Fibroblast of upper back skin (primary cell): ENCODE measurements at regions not wholly inside any gene's neighbourhood (a gene's known extent, or its start where the extent isn't known, plus 50 kb on each side); places are given as distances from the start of the nearest gene placed in this dataset.

Experiments used
- DNase-seq: peaks from one replicate; pipeline ENCODE4 v3.0.0-alpha.2; 2013

- no peak for DNase-seq
Measured at GRCh38 chr18:8458546-8459215, 150.6 kb upstream of the RAB12 start.

DNA sequence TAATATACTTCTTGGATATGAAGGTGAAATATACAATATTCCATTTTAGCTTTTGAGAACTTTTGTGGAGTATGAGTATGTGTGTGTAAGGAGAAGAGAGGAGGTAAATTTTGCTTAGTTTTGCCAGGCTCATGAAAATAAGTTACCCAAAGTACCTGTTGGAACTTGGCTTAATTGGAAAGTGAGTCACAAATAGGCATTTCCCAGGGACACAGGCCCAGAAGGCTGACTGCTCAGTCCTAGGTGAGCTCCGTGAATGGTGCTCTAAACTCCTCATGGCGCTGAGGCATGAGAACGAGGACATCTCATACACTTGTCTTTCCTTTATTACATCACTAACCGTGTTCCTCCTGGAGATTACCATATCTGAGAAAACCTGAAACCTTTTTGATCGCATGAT is 148.5 kb upstream of the RAB12 start:
- DNase-seq, result no peak

- no peak for DNase-seq
Measured at GRCh38 chr18:8461544-8461943, 147.7 kb upstream of the RAB12 start.

- no peak for DNase-seq
Measured at GRCh38 chr18:8462651-8463185, 146.5 kb upstream of the RAB12 start.

DNA sequence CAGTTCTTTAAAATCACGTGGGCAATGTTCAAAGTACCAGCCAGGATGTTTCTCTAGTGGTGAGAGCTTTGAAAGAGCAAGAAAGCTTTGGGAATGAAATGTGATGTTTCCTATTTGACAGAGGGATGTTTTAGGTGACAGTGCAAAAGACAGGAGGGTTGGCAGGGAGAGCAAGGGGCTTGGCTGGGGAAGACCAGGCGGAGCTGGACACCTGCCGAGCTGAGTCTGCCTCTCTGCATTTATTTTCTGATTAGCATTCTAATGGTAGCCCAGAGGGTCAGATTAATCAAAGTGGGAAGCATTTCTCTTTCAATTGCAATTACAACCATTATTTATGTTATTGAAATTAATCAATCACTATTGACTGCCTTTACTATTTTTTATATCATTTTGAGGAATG is 145.4 kb upstream of the RAB12 start:
- no peak for DNase-seq

DNA sequence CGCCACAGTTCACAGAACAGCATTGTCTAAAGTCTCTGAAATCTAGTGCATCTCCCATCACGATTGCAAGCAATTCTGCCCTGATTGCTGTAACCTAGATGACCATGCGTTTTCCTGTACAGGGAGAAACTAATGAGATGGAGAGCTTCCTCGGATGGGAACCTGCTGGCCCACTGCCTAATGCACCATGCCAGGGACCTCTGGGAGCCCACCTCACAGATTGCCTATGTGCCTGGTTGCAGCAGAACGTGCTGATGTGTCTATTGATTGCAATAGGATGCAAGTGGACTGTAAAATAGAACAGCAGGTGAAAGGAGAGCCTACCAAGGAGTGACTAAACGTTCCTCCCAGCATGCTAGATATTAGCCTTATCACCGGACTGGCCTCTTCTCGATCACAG is 141.0 kb upstream of the RAB12 start:
- no peak for DNase-seq

GRCh38 chr18:8468921-8469335 is 140.3 kb upstream of the RAB12 start:
- peak; percentile 61 for DNase-seq

GRCh38 chr18:8469544-8470130 is 139.6 kb upstream of the RAB12 start:
- DNase-seq, result peak; percentile 33

DNA sequence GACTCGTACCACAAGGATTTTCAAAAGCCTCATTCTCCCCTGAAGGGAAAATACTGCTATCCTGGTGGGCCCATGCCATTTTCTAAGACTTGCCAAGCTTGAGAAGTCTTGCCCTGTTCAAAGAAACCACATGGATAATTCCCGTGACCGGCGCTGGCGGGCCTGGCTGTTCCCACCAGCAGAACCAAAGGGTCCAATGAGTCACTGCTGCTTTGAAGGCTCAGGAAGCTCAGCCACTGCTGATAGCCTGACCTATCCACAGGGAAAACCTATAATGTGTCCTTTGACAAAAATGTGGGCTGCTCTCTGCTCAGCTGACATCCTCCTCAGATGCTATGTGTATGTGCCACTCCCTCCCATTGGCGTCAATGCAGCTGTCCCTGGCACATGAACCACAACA is 137.9 kb upstream of the RAB12 start:
- peak; percentile 27 for DNase-seq

GRCh38 chr18:8474661-8475060 is 134.6 kb upstream of the RAB12 start:
- DNase-seq, result no peak

- no peak for DNase-seq
Measured at GRCh38 chr18:8477615-8478014, 131.6 kb upstream of the RAB12 start.

DNA sequence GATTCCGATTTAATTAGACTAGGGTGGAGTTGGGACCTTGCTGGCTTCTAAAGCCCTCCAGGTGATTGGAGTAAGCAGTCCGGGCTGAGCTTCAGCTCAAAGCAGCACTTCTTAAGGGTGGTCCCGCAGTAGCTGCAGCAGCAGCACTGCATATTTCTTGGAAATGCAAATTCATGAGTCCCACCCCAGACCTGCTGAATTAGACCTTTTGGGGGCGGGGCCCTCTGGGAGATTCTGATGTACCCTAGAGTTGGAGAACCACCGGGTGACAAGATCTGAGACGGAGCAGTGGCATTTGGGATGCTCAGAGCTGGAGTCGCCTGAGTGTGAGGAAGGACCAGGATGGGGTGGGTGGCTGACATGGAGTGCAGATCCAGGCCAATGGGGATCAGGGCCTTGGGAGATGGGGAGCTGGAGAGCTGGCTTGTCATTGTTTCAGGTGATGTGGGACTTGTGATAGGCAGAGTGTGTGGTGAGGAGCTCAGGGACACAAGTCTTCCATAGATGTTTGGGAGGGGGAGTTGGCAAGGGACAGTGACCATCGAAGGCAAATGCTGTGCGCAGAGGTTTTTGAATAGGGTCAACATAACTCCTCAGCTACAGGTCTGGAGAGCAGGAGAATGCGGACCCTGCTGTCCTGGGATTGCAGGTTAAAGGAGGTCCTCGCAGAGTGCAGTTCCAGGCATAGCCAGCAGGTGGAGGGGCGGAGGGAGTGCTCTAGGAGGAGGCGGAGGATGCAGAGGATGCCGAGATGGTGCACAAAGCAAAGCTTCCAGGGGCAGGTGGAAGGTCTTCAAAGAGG is 130.9 kb upstream of the RAB12 start:
- DNase-seq, result peak; percentile 45

- no peak for DNase-seq
Measured at GRCh38 chr18:8478968-8479370, 130.3 kb upstream of the RAB12 start.

- no peak for DNase-seq
Measured at GRCh38 chr18:8479789-8480188, 129.4 kb upstream of the RAB12 start.

DNA sequence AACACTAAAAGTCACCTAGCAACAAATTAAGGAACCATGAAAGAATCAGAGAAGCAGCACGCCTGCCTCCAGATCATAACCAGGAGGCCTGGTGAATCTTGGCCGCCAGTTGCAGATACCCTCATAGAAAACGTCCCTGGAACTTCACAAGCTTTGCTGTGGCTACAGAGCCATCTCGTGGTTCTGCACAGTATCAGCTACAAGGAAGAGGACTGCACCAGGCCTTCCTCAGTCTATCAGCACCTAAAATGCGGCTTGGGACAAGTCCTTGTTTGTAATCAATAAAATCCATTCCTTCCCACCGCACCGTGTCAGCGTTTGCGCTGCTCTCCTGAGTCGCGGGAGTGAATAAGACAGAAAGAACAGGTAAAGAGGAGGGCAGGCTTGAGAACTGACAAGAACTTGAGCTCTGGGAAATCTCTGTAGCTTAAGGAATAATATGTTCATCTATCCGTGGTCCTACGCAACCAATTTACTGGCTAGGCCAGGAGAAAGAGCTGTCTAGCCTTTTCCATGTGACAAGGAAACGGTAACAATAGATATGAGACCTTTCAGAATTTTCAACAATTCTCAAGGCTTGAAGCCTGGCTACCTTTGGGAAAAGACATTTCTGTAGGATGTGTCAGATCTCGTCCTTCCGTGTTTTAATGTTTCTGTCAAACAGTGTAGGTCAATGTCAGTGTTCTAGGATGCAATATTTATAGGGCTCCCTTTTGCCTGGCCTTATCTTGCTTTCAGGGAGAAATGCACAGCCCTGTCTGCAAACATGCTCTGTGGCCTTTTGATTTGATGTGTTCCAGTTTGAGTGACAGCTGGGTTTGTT is 128.5 kb upstream of the RAB12 start:
- peak; percentile 59 for DNase-seq

DNA sequence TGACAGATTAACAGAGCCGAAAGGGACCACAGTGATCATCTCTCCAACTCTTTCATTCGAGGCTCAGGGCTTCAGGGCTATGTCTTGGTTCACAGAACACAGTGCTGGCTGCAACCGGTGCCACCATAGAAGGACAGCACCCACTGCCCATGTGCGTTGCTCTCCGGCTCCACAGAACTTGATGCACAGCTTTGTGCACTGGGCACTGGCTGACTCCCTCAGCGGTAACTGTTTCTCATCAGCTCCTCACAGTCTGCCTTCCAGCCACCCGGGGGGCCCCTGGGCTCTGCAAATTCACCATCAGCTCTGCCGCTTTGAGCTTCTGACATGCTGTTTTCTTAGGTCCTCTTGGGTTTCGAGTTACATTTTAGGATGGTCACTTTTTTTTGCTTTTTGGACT is 124.3 kb upstream of the RAB12 start:
- no peak for DNase-seq

- no peak for DNase-seq
Measured at GRCh38 chr18:8489761-8490160, 119.5 kb upstream of the RAB12 start.

- no peak for DNase-seq
Measured at GRCh38 chr18:8491516-8491915, 117.7 kb upstream of the RAB12 start.

- no peak for DNase-seq
Measured at GRCh38 chr18:8493141-8493540, 116.1 kb upstream of the RAB12 start.

DNA sequence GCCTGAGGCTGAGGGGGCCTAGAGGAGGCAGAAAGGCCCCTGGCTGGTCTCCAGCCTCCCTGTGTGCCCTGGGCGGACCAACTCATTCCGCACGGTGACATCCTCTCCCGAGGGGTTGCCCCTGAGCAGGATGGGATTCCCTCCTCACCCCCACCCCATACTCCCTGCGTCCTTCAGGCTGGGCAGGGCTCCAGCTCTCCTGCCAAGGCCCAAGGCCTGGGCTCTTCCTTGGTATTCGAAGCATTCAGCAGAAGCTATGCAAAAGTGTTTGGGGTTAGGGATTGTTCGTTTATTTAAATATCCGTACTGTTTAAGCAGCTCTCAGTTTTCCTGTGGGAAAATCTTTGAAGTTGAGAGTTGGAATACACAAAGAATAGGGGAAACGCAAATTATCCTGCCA is 113.1 kb upstream of the RAB12 start:
- peak; percentile 3 for DNase-seq

DNA sequence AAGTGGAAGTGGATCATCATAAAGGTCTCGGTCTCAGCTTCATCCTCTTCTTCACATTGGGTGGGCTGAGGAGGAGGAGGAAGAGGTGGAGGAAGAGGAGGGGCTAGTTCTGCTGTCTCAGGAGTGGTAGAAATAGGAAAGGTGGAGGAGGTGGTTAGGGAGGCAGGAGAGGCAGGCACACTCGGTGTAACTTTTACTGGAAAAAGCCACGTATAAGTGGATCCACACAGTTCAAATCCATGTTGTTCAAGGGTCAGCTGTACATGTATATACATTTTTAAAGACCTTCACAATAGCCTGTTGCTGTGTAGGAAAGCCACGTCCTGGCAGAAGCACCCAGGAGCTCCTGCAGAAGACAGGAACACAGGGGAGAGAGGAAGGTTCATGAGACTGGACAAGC is 110.3 kb upstream of the RAB12 start:
- DNase-seq, result no peak

- DNase-seq, result no peak
Measured at GRCh38 chr18:8499810-8500675, 109.2 kb upstream of the RAB12 start.
